ENCODE measurements at regions not wholly inside any gene's neighbourhood (a gene's known extent, or its start where the extent isn't known, plus 50 kb on each side); places are given as distances from the start of the nearest gene placed in this dataset.
"Not testable (repeated sequence)": the region's sequence is repeated elsewhere in the genome, so short reads cannot be mapped to it uniquely, and the experiment has no call there.

DNA sequence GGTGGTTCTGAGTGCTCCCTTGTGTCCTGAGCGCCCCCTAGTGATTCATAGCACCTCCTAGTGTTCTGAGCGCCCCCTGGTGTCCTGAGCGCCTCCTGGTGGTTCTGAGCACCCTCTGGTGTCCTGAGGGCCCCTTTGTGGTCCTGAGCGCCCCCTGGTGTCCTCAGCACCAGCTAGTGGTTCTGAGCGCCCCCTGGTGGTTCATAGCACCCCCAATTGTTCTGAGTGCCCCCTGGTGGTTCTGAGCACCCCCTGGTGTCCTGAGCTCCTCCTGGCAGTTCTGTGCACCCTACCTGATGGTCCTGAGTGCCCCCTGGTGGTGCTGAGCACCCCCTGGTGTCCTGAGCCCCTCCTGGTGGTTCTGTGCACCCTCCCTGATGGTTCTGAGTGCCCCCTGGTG lies 93.8 kb downstream of the OR4M2 start:
- H3K9me3 ChIP-seq (ENCODE audit: control insufficient read depth, insufficient read depth, low read depth, low read length); H3K4me3 ChIP-seq (ENCODE audit: low read depth, low read length); H3K27ac ChIP-seq (ENCODE audit: extremely low read depth, low read depth, low read length); H3K36me3 ChIP-seq (ENCODE audit: control insufficient read depth in 2 of 2, insufficient read depth in 1 of 2, low read length in 2 of 2); CTCF ChIA-PET; POLR2A ChIA-PET; H3K4me1 ChIP-seq (ENCODE audit: control insufficient read depth, insufficient read depth, low read length): not testable (repeated sequence)

- H3K27ac ChIP-seq (ENCODE audit: extremely low read depth, low read depth, low read length); CTCF ChIA-PET; H3K36me3 ChIP-seq (ENCODE audit: control insufficient read depth in 2 of 2, insufficient read depth in 1 of 2, low read length in 2 of 2); H3K9me3 ChIP-seq (ENCODE audit: control insufficient read depth, insufficient read depth, low read depth, low read length); H3K4me3 ChIP-seq (ENCODE audit: low read depth, low read length); H3K4me1 ChIP-seq (ENCODE audit: control insufficient read depth, insufficient read depth, low read length); POLR2A ChIA-PET: not testable (repeated sequence)
These were observed 97.6 kb downstream of the OR4M2 start for GRCh38 chr15:22177965-22178364.

- H3K4me1 ChIP-seq (ENCODE audit: control insufficient read depth, insufficient read depth, low read length); H3K4me3 ChIP-seq (ENCODE audit: low read depth, low read length); H3K36me3 ChIP-seq (ENCODE audit: control insufficient read depth in 2 of 2, insufficient read depth in 1 of 2, low read length in 2 of 2); H3K27ac ChIP-seq (ENCODE audit: extremely low read depth, low read depth, low read length); H3K9me3 ChIP-seq (ENCODE audit: control insufficient read depth, insufficient read depth, low read depth, low read length); CTCF ChIA-PET; POLR2A ChIA-PET: not testable (repeated sequence)
These were observed 98.1 kb downstream of the OR4M2 start for GRCh38 chr15:22178438-22178837.

GRCh38 chr15:22179043-22179442 lies 98.7 kb downstream of the OR4M2 start:
- H3K4me1 ChIP-seq (ENCODE audit: control insufficient read depth, insufficient read depth, low read length); POLR2A ChIA-PET; H3K4me3 ChIP-seq (ENCODE audit: low read depth, low read length); H3K9me3 ChIP-seq (ENCODE audit: control insufficient read depth, insufficient read depth, low read depth, low read length); H3K27ac ChIP-seq (ENCODE audit: extremely low read depth, low read depth, low read length); CTCF ChIA-PET; H3K36me3 ChIP-seq (ENCODE audit: control insufficient read depth in 2 of 2, insufficient read depth in 1 of 2, low read length in 2 of 2): not testable (repeated sequence)

GRCh38 chr15:22180611-22181010 lies 100.3 kb downstream of the OR4M2 start:
- H3K9me3 ChIP-seq (ENCODE audit: control insufficient read depth, insufficient read depth, low read depth, low read length); H3K36me3 ChIP-seq (ENCODE audit: control insufficient read depth in 2 of 2, insufficient read depth in 1 of 2, low read length in 2 of 2); H3K4me3 ChIP-seq (ENCODE audit: low read depth, low read length); H3K4me1 ChIP-seq (ENCODE audit: control insufficient read depth, insufficient read depth, low read length); CTCF ChIA-PET; POLR2A ChIA-PET; H3K27ac ChIP-seq (ENCODE audit: extremely low read depth, low read depth, low read length): not testable (repeated sequence)

DNA sequence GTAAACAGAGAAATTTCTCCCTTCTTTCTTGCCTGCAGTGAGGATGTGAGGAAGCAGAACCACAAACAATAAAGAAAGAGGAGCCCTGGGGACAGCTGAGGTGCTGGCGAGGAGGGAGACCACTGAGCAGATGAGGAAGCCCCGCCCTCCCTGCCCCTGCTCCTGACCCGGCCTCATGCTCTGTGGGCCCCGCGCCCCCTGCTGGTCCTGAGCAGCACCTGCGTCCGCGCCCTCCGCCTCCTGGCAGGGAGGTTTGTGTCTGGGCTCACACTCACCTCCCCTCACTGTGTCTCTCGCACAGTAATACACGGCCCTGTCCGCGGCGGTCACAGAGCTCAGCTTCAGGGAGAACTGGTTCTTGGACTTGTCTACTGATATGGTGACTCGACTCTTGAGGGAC lies 104.4 kb downstream of the OR4M2 start:
- H3K4me3 ChIP-seq (ENCODE audit: low read depth, low read length); POLR2A ChIA-PET; H3K27ac ChIP-seq (ENCODE audit: extremely low read depth, low read depth, low read length); H3K9me3 ChIP-seq (ENCODE audit: control insufficient read depth, insufficient read depth, low read depth, low read length); CTCF ChIA-PET; H3K4me1 ChIP-seq (ENCODE audit: control insufficient read depth, insufficient read depth, low read length); H3K36me3 ChIP-seq (ENCODE audit: control insufficient read depth in 2 of 2, insufficient read depth in 1 of 2, low read length in 2 of 2): not testable (repeated sequence)

GRCh38 chr15:22186846-22187532 lies 106.7 kb downstream of the OR4M2 start:
- H3K4me1 ChIP-seq (ENCODE audit: control insufficient read depth, insufficient read depth, low read length); H3K9me3 ChIP-seq (ENCODE audit: control insufficient read depth, insufficient read depth, low read depth, low read length); H3K36me3 ChIP-seq (ENCODE audit: control insufficient read depth in 2 of 2, insufficient read depth in 1 of 2, low read length in 2 of 2); H3K27ac ChIP-seq (ENCODE audit: extremely low read depth, low read depth, low read length); CTCF ChIA-PET; POLR2A ChIA-PET; H3K4me3 ChIP-seq (ENCODE audit: low read depth, low read length): not testable (repeated sequence)

GRCh38 chr15:22191818-22192217 lies 111.5 kb downstream of the OR4M2 start:
- H3K4me1 ChIP-seq (ENCODE audit: control insufficient read depth, insufficient read depth, low read length); POLR2A ChIA-PET; CTCF ChIA-PET; H3K36me3 ChIP-seq (ENCODE audit: control insufficient read depth in 2 of 2, insufficient read depth in 1 of 2, low read length in 2 of 2); H3K27ac ChIP-seq (ENCODE audit: extremely low read depth, low read depth, low read length); H3K4me3 ChIP-seq (ENCODE audit: low read depth, low read length); H3K9me3 ChIP-seq (ENCODE audit: control insufficient read depth, insufficient read depth, low read depth, low read length): not testable (repeated sequence)

DNA sequence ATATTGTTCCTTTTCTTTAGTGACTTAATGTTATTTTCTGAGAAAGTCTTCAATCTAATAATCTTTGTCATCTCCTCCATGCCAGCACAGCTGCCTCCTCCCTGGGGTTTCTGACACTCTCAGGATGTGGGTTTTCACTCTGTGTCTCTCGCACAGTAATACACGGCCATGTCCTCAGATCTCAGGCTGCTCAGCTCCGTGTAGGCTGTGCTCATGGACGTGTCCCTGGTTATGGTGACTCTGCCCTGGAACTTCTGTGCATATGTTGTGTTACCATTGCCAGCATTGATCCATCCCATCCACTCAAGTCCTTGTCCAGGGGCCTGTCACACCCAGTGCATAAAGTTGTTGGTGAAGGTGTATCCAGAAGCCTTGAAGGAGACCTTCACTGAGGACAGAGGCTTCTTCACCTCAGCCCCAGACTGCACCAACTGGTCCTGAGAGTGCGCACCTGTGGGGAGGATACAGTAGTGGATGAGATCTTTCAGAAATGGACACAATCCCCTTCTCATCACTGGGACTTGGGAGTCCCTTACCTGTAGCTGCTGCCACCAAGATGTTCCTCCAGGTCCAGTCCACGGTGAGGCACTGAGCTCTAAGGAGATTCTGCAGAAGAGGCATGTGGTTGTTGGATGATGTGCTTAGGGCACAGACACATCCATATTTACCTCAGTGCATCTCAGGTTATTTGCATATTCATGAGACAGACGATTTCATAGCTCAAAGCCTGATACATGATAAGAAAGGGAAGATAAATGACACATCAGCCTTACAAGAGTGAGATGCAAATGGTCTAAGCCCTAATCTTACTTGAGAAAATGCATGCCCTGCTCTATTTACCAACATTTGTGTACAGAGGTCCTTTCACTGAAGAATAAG lies 114.7 kb downstream of the OR4M2 start:
- H3K4me3 ChIP-seq (ENCODE audit: low read depth, low read length); H3K27ac ChIP-seq (ENCODE audit: extremely low read depth, low read depth, low read length); H3K9me3 ChIP-seq (ENCODE audit: control insufficient read depth, insufficient read depth, low read depth, low read length); H3K4me1 ChIP-seq (ENCODE audit: control insufficient read depth, insufficient read depth, low read length); CTCF ChIA-PET; POLR2A ChIA-PET; H3K36me3 ChIP-seq (ENCODE audit: control insufficient read depth in 2 of 2, insufficient read depth in 1 of 2, low read length in 2 of 2): not testable (repeated sequence)

GRCh38 chr15:22196423-22196822 lies 116.1 kb downstream of the OR4M2 start:
- H3K9me3 ChIP-seq (ENCODE audit: control insufficient read depth, insufficient read depth, low read depth, low read length); H3K4me1 ChIP-seq (ENCODE audit: control insufficient read depth, insufficient read depth, low read length); CTCF ChIA-PET; H3K36me3 ChIP-seq (ENCODE audit: control insufficient read depth in 2 of 2, insufficient read depth in 1 of 2, low read length in 2 of 2); H3K4me3 ChIP-seq (ENCODE audit: low read depth, low read length); POLR2A ChIA-PET; H3K27ac ChIP-seq (ENCODE audit: extremely low read depth, low read depth, low read length): not testable (repeated sequence)

DNA sequence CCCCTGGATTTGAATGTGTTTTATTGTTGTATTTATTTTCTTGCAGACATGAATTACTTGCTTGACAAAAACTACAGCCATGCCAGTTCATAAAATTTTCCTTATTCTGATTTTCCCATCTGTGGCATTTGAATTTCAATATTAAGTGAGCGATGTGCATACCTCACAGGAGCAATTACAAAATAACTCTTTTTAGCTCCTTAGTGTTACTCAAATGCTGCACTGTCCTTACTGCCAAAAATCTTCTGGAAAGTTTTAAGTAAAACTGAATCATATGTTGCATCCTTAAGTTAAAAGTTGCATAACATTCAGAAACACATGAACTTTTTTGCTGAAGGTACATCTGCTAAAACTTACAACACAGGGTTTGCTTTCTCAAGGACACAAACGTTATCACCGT lies 120.1 kb downstream of the OR4M2 start:
- H3K9me3 ChIP-seq (ENCODE audit: control insufficient read depth, insufficient read depth, low read depth, low read length); H3K27ac ChIP-seq (ENCODE audit: extremely low read depth, low read depth, low read length); POLR2A ChIA-PET; H3K36me3 ChIP-seq (ENCODE audit: control insufficient read depth in 2 of 2, insufficient read depth in 1 of 2, low read length in 2 of 2); H3K4me1 ChIP-seq (ENCODE audit: control insufficient read depth, insufficient read depth, low read length); H3K4me3 ChIP-seq (ENCODE audit: low read depth, low read length); CTCF ChIA-PET: not testable (repeated sequence)
